ENCODE measurements at regions not wholly inside any gene's neighbourhood (a gene's known extent, or its start where the extent isn't known, plus 50 kb on each side); places are given as distances from the start of the nearest gene placed in this dataset.

DNA sequence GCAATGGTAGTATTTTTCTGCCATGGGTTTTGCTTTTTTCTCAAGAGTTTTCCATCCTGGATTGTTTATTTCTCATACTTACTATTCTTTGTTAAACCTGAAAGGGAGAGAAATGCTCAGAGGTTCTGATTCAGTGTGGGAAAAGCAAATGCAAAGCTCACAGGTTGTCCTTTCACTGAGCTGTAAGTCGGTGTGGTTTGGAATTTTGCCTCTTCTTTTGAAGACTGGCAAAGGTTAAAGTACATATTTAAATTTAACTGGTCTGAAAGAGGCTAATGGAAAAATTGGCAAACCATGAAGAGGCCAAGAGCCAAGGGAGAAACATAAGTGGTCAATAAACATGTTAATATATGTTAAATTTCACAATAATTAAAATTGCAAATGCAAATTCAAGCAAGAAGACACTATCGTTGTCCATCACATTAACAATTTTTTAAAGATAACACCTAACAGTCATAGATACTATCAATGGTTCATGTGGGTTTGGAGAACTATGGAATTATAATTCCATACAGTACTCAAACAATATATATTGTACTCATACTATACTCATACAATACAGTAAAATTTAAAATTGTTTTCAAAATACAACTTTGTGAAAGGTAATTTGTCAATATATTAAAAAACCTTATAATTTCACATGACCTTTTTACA, 246.8 kb upstream of the STT3B start:
- Histone ChIP-seq H3K4me3 (no peak overlapping the region), H3K36me3 (no peaks in the 10 kb centered on the region), H3K27me3 (no peaks in the 10 kb centered on the region), H3K27ac (no peak overlapping the region), H3K9me3 (no peaks in the 10 kb centered on the region), H3K4me1 (ENCODE audit: insufficient read depth) (peaks cover 7% of the 10 kb centered on the region)
- no peak for DNase-seq
- 63 to 74% (median 70%) methylated on average over 2 of the region's 2 CpGs for WGBS, 3 donors
- TF ChIP-seq, protein P1, sequence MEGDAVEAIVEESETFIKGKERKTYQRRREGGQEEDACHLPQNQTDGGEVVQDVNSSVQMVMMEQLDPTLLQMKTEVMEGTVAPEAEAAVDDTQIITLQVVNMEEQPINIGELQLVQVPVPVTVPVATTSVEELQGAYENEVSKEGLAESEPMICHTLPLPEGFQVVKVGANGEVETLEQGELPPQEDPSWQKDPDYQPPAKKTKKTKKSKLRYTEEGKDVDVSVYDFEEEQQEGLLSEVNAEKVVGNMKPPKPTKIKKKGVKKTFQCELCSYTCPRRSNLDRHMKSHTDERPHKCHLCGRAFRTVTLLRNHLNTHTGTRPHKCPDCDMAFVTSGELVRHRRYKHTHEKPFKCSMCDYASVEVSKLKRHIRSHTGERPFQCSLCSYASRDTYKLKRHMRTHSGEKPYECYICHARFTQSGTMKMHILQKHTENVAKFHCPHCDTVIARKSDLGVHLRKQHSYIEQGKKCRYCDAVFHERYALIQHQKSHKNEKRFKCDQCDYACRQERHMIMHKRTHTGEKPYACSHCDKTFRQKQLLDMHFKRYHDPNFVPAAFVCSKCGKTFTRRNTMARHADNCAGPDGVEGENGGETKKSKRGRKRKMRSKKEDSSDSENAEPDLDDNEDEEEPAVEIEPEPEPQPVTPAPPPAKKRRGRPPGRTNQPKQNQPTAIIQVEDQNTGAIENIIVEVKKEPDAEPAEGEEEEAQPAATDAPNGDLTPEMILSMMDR (IDR thresholded peaks at IDR 0.05) = no peak
- no peak for TF ChIP-seq EP300 (IDR thresholded peaks at IDR 0.05)
- no peak for TF ChIP-seq POLR2A (IDR thresholded peaks at IDR 0.05)
- intact Hi-C loops (cut with DNase I) = loop anchor here in 1 of 4 donors (10.0 kb wide), 1 partner anchor 119 kb away; no protein-coding TSS in a partner anchor

DNA sequence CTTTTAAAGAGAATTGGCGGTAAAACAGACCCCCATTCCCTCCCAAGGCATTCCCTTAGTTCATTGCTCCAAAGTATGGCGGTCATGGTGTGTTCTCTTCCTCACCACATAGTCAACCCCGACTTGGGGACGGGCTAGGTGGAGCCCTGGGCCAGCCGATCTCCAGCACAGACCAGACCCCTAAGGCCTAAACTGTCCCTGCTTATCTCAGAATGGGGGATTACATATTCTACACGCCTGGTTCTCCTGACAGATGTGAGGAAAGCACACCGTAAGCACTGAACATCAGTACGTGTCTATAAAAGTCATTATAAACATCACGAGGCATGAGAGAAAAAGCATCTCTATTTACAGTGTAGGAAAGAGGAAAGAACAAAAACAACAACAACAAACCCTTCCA, 244.5 kb upstream of the STT3B start:
- H3K27me3 ChIP-seq = no peaks in the 10 kb centered on the region
- peak overlapping the region in 1 of 2 donors; percentile 53 for H3K27ac ChIP-seq
- no peaks in the 10 kb centered on the region for H3K9me3 ChIP-seq
- TF ChIP-seq, protein P1 (IDR thresholded peaks at IDR 0.05) = no peak
- no peak for TF ChIP-seq EP300 (IDR thresholded peaks at IDR 0.05)
- TF ChIP-seq POLR2A (IDR thresholded peaks at IDR 0.05) = no peak
- intact Hi-C loops (cut with DNase I) = loop anchor here in 1 of 4 donors (10.0 kb wide), 1 partner anchor 117 kb away; no protein-coding TSS in a partner anchor
- H3K4me3 ChIP-seq = no peak overlapping the region
- H3K36me3 ChIP-seq = no peaks in the 10 kb centered on the region
- H3K4me1 ChIP-seq (ENCODE audit: insufficient read depth) = peaks cover 7% of the 10 kb centered on the region
- 59 to 71% (median 59%) methylated on average over 9 of the region's 9 CpGs for WGBS, 3 donors
- DNase-seq = peak in 1 of 5 donors; percentile 27

DNA sequence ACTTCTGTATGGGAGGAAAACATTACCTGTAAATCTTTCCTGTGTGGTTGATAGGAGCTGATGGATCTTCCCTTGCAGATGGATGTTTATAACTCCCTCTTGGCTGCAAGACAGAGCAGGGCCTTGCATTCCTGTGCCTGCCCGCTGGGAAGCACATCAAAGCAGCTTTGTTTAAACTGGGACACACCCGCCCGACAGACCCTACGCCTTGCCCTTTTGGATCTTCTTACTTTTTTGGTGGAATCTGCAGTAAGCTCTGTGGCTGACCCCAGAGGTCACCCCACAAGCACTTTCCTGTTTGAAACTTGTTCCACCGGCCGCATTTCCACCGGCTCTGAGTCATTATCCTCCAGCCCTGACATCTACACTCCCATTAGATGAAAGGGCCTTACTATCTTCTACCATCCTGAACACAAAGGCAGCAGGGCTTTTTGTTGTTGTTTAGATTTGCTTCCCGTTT, 244.1 kb upstream of the STT3B start:
- WGBS, 3 donors = 4 to 15% (median 8%) methylated on average over 8 of the region's 8 CpGs
- Histone ChIP-seq H3K4me3 (no peak overlapping the region), H3K4me1 (ENCODE audit: insufficient read depth) (peaks cover 7% of the 10 kb centered on the region), H3K36me3 (no peaks in the 10 kb centered on the region), H3K9me3 (no peaks in the 10 kb centered on the region), H3K27ac (peak overlapping the region in 1 of 2 donors; percentile 53), H3K27me3 (no peaks in the 10 kb centered on the region)
- DNase-seq = peak; percentile 62 to 88 (median 66)
- TF ChIP-seq EP300 (IDR thresholded peaks at IDR 0.05) (no peak), POLR2A (IDR thresholded peaks at IDR 0.05) (no peak)
- TF ChIP-seq, protein P1 (IDR thresholded peaks at IDR 0.05) = no peak
- intact Hi-C loops (cut with DNase I) = loop anchor here in 1 of 4 donors (10.0 kb wide), 1 partner anchor 116 kb away; no protein-coding TSS in a partner anchor

DNA sequence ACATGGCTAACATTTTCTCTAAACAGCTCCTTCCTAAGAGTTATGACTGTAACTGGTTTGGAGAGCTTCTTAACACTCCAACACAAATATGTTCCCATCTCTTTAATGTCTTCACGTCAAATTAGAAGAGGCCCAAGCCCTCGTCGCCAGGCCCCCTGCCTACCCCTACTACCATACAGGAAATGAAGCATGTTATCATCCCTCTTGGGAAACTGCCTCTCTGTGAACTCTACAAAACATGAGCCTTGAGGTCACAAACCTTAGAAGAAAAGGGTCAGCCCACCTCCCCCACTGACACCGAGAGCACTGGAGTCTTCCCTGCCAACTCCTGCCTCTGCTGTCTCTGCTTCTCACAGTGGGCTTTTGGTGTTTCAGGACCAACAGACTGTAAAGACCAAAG, 243.1 kb upstream of the STT3B start:
- no peak for DNase-seq
- H3K4me1 ChIP-seq (ENCODE audit: insufficient read depth) = peaks cover 9% of the 10 kb centered on the region
- 48 to 61% (median 61%) methylated on average over 4 of the region's 4 CpGs for WGBS, 3 donors
- TF ChIP-seq POLR2A (IDR thresholded peaks at IDR 0.05) (no peak), EP300 (IDR thresholded peaks at IDR 0.05) (no peak)
- TF ChIP-seq, protein P1 (IDR thresholded peaks at IDR 0.05) = no peak
- intact Hi-C loops (cut with DNase I) = loop anchor here in 1 of 4 donors (10.0 kb wide), 1 partner anchor 115 kb away; no protein-coding TSS in a partner anchor
- no peak overlapping the region for H3K4me3 ChIP-seq
- H3K27ac ChIP-seq = peak overlapping the region; percentile 9 to 53
- no peaks in the 10 kb centered on the region for H3K36me3 ChIP-seq
- no peaks in the 10 kb centered on the region for H3K27me3 ChIP-seq
- H3K9me3 ChIP-seq = no peaks in the 10 kb centered on the region
